Trophoblast cell (in vitro differentiated cells and primary cell): ENCODE measurements at regions not wholly inside any gene's neighbourhood (a gene's known extent, or its start where the extent isn't known, plus 50 kb on each side); places are given as distances from the start of the nearest gene placed in this dataset.

Experiments used
- DNase-seq, 2 donors: peaks; one replicate each; pipeline ENCODE4 v3.0.0-alpha.2; 2016
- H2AFZ ChIP-seq: 2 replicates; pipeline ENCODE4 v1.6.1; 2013; ENCODE audit warnings: low read length, moderate library complexity, mild to moderate bottlenecking; ENCODE audit not compliant: insufficient read depth, poor library complexity
- H2AK5ac ChIP-seq: 2 replicates; pipeline ENCODE4 v1.6.1; 2013; ENCODE audit warnings: mild to moderate bottlenecking, low read length
- H2BK120ac ChIP-seq: 2 replicates; pipeline ENCODE4 v1.6.1; 2013; ENCODE audit warnings: low read length, mild to moderate bottlenecking, moderate library complexity; ENCODE audit not compliant: insufficient read depth, poor library complexity
- H2BK12ac ChIP-seq: 2 replicates; pipeline ENCODE4 v1.6.1; 2013; ENCODE audit warnings: mild to moderate bottlenecking, low read length, moderate library complexity
- H2BK5ac ChIP-seq: 2 replicates; pipeline ENCODE4 v1.6.1; 2013; ENCODE audit warnings: low read length, low read depth, moderate library complexity, mild to moderate bottlenecking; ENCODE audit not compliant: poor library complexity
- H3K14ac ChIP-seq: 2 replicates; pipeline ENCODE4 v1.6.1; 2013; ENCODE audit warnings: mild to moderate bottlenecking, low read length
- H3K18ac ChIP-seq: 2 replicates; pipeline ENCODE4 v1.6.1; 2013; ENCODE audit warnings: mild to moderate bottlenecking, low read length
- H3K23ac ChIP-seq: 2 replicates; pipeline ENCODE4 v1.6.1; 2013; ENCODE audit warnings: low read length
- H3K27ac ChIP-seq: 2 replicates; pipeline ENCODE4 v1.5.1; 2013; ENCODE audit warnings: low read depth, mild to moderate bottlenecking, inconsistent platforms, low read length, moderate library complexity
- H3K27me3 ChIP-seq: 2 replicates; pipeline ENCODE4 v1.6.1; 2013; ENCODE audit warnings: inconsistent platforms, mild to moderate bottlenecking, low read length, moderate library complexity; ENCODE audit not compliant: insufficient read depth
- H3K36me3 ChIP-seq, 2 experiments: 1 replicate in 1 of 2; 2 replicates in 1 of 2; pipeline ENCODE4 v1.6.1; 2013; ENCODE audit warnings: low read length in 2 of 2, mild to moderate bottlenecking in 2 of 2, moderate library complexity in 1 of 2; ENCODE audit not compliant: insufficient read depth in 2 of 2, control insufficient read depth in 1 of 2
- H3K4ac ChIP-seq: 2 replicates; pipeline ENCODE4 v1.6.1; 2013; ENCODE audit warnings: low read depth, mild to moderate bottlenecking, low read length, moderate library complexity
- H3K4me1 ChIP-seq, 2 experiments: 1 replicate in 1 of 2; 2 replicates in 1 of 2; pipeline ENCODE4 v1.6.1; 2013; ENCODE audit warnings: low read length in 2 of 2, mild to moderate bottlenecking in 2 of 2, moderate library complexity in 1 of 2; ENCODE audit not compliant: insufficient read depth in 2 of 2, control insufficient read depth in 1 of 2
- H3K4me2 ChIP-seq: 2 replicates; pipeline ENCODE4 v1.6.1; 2013; ENCODE audit warnings: inconsistent platforms, mild to moderate bottlenecking, low read length, moderate library complexity
- H3K4me3 ChIP-seq: 2 replicates; pipeline ENCODE4 v1.5.1; 2013; ENCODE audit warnings: mild to moderate bottlenecking, low read depth, low read length, inconsistent platforms
- H3K79me1 ChIP-seq: one replicate; pipeline ENCODE4 v1.6.1; 2013; ENCODE audit warnings: low read length
- H3K79me2 ChIP-seq: 2 replicates; pipeline ENCODE4 v1.6.1; 2013; ENCODE audit warnings: low read length, mild to moderate bottlenecking; ENCODE audit not compliant: control insufficient read depth, insufficient read depth, poor library complexity
- H3K9ac ChIP-seq: 2 replicates; pipeline ENCODE4 v1.6.1; 2013; ENCODE audit warnings: mild to moderate bottlenecking, low read length
- H3K9me3 ChIP-seq: 2 replicates; pipeline ENCODE4 v1.6.1; 2013; ENCODE audit warnings: low read depth, mild to moderate bottlenecking, control low read depth, inconsistent platforms, low read length; ENCODE audit not compliant: insufficient read depth
- H4K12ac ChIP-seq: 2 replicates; pipeline ENCODE4 v1.6.1; 2013; ENCODE audit warnings: low read depth, mild to moderate bottlenecking, low read length, moderate library complexity
- H4K8ac ChIP-seq: 2 replicates; pipeline ENCODE4 v1.6.1; 2013; ENCODE audit warnings: low read depth, mild to moderate bottlenecking, low read length, moderate library complexity
- H4K91ac ChIP-seq: one replicate; pipeline ENCODE4 v1.6.1; 2013; ENCODE audit warnings: low read depth, mild to moderate bottlenecking, low read length, moderate library complexity
- whole genome bisulfite sequencing: extraction: QIAGEN DNeasy Blood & Tissue Kit; methylation state at CpG from one replicate; pipeline ENCODE4 v1.1.7; 2013; ENCODE audit warnings: missing lambda C conversion rate; ENCODE audit not compliant: insufficient read length, insufficient coverage; ENCODE audit errors: extremely low coverage; 5-methylcytosine and 5-hydroxymethylcytosine counted together

DNA sequence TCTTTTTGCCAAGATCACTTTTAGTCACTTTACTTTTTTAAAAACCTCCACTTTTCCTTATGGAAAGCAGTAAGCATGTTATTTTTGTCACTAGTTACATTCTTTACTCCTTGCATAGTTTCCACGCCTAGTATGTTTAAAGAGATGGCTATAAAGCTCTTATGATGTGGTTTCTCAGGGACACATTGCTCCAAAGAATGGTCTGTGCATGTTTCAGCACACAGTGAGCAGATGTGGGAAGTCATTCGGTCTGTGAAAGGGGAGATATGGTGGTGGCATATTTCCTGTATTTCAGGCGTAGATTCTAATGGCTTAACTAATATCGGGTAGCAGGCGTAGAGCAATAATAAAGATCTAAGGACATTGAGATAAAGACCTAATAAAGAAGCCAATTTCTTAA lies 180.7 kb downstream of the SLITRK6 start:
- no peak overlapping the region for H2BK120ac ChIP-seq
- no peak overlapping the region for H2BK12ac ChIP-seq
- H3K4me1 ChIP-seq: no peaks in the 10 kb centered on the region
- no peaks in the 10 kb centered on the region for H3K79me2 ChIP-seq
- H3K79me1 ChIP-seq: no peaks in the 10 kb centered on the region
- H4K12ac ChIP-seq: no peak overlapping the region
- no peak overlapping the region for H3K9ac ChIP-seq
- H4K8ac ChIP-seq: no peak overlapping the region
- no peak overlapping the region for H3K4me3 ChIP-seq
- no peak overlapping the region for H3K4me2 ChIP-seq
- H2BK5ac ChIP-seq: no peak overlapping the region
- H4K91ac ChIP-seq: no peak overlapping the region
- H3K14ac ChIP-seq: no peak overlapping the region
- no peaks in the 10 kb centered on the region for H3K36me3 ChIP-seq
- no peak overlapping the region for H3K18ac ChIP-seq
- H2AK5ac ChIP-seq: no peak overlapping the region
- no CpG with 5 or more reads among the region's 5 CpGs for WGBS
- no peaks in the 10 kb centered on the region for H3K27me3 ChIP-seq
- no peak for DNase-seq
- H3K4ac ChIP-seq: no peak overlapping the region
- H2AFZ ChIP-seq: no peak overlapping the region
- no peaks in the 10 kb centered on the region for H3K9me3 ChIP-seq
- no peak overlapping the region for H3K27ac ChIP-seq
- H3K23ac ChIP-seq: no peak overlapping the region

GRCh38 chr13:85616275-85616674 lies 182.9 kb downstream of the SLITRK6 start:
- Histone ChIP-seq H4K8ac (no peak overlapping the region), H4K91ac (no peak overlapping the region), H3K18ac (no peak overlapping the region), H4K12ac (no peak overlapping the region), H3K36me3 (no peaks in the 10 kb centered on the region), H3K23ac (no peak overlapping the region), H2AK5ac (no peak overlapping the region), H2BK12ac (no peak overlapping the region), H3K79me1 (no peaks in the 10 kb centered on the region), H2BK5ac (no peak overlapping the region), H2BK120ac (no peak overlapping the region), H3K79me2 (no peaks in the 10 kb centered on the region), H3K14ac (no peak overlapping the region), H2AFZ (no peak overlapping the region), H3K27ac (no peak overlapping the region), H3K9me3 (no peaks in the 10 kb centered on the region), H3K4me2 (no peak overlapping the region), H3K4me1 (no peaks in the 10 kb centered on the region), H3K4me3 (no peak overlapping the region), H3K4ac (no peak overlapping the region), H3K9ac (no peak overlapping the region), H3K27me3 (no peaks in the 10 kb centered on the region)
- no CpG with 5 or more reads among the region's 2 CpGs for whole genome bisulfite sequencing
- no peak for DNase-seq

- Histone ChIP-seq H2BK12ac (no peak overlapping the region), H3K9ac (no peak overlapping the region), H3K4ac (no peak overlapping the region), H3K23ac (no peak overlapping the region), H3K18ac (no peak overlapping the region), H3K14ac (no peak overlapping the region), H2AK5ac (no peak overlapping the region), H3K27ac (no peak overlapping the region), H3K4me1 (no peaks in the 10 kb centered on the region), H3K79me1 (no peaks in the 10 kb centered on the region), H2AFZ (no peak overlapping the region), H3K27me3 (no peaks in the 10 kb centered on the region), H4K12ac (no peak overlapping the region), H3K36me3 (no peaks in the 10 kb centered on the region), H2BK120ac (no peak overlapping the region), H3K9me3 (no peaks in the 10 kb centered on the region), H4K91ac (no peak overlapping the region), H3K4me2 (no peak overlapping the region), H3K79me2 (no peaks in the 10 kb centered on the region), H4K8ac (no peak overlapping the region), H2BK5ac (no peak overlapping the region), H3K4me3 (no peak overlapping the region)
- DNase-seq: no peak
- no CpG with 5 or more reads among the region's 2 CpGs for WGBS
Observed at GRCh38 chr13:85615031-85615430, 184.2 kb downstream of the SLITRK6 start.

- Histone ChIP-seq H3K18ac (no peak overlapping the region), H3K9ac (no peak overlapping the region), H3K4me1 (no peaks in the 10 kb centered on the region), H3K36me3 (no peaks in the 10 kb centered on the region), H2AK5ac (no peak overlapping the region), H2AFZ (no peak overlapping the region), H4K12ac (no peak overlapping the region), H3K14ac (no peak overlapping the region), H3K27me3 (no peaks in the 10 kb centered on the region), H4K91ac (no peak overlapping the region), H3K79me1 (no peaks in the 10 kb centered on the region), H3K4me3 (no peak overlapping the region), H3K79me2 (no peaks in the 10 kb centered on the region), H2BK5ac (no peak overlapping the region), H3K27ac (no peak overlapping the region), H3K9me3 (no peaks in the 10 kb centered on the region), H3K4ac (no peak overlapping the region), H2BK120ac (no peak overlapping the region), H3K23ac (no peak overlapping the region), H3K4me2 (no peak overlapping the region), H2BK12ac (no peak overlapping the region), H4K8ac (no peak overlapping the region)
- WGBS: no CpG with 5 or more reads among the region's 2 CpGs
- no peak for DNase-seq
Observed at GRCh38 chr13:85610024-85610423, 189.2 kb downstream of the SLITRK6 start.
